ENCODE measurements at regions not wholly inside any gene's neighbourhood (a gene's known extent, or its start where the extent isn't known, plus 50 kb on each side); places are given as distances from the start of the nearest gene placed in this dataset.

- TF ChIP-seq, protein P1, sequence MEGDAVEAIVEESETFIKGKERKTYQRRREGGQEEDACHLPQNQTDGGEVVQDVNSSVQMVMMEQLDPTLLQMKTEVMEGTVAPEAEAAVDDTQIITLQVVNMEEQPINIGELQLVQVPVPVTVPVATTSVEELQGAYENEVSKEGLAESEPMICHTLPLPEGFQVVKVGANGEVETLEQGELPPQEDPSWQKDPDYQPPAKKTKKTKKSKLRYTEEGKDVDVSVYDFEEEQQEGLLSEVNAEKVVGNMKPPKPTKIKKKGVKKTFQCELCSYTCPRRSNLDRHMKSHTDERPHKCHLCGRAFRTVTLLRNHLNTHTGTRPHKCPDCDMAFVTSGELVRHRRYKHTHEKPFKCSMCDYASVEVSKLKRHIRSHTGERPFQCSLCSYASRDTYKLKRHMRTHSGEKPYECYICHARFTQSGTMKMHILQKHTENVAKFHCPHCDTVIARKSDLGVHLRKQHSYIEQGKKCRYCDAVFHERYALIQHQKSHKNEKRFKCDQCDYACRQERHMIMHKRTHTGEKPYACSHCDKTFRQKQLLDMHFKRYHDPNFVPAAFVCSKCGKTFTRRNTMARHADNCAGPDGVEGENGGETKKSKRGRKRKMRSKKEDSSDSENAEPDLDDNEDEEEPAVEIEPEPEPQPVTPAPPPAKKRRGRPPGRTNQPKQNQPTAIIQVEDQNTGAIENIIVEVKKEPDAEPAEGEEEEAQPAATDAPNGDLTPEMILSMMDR (IDR thresholded peaks at IDR 0.05) = no peak
- no peaks in the 10 kb centered on the region for H3K4me1 ChIP-seq (ENCODE audit: control insufficient read depth in 1 of 2, insufficient read depth in 1 of 2, low read depth in 1 of 2, low read length in 1 of 2)
- no peaks in the 10 kb centered on the region for H3K36me3 ChIP-seq
- H3K9me3 ChIP-seq = no peaks in the 10 kb centered on the region
- no peak overlapping the region for H3K27ac ChIP-seq
- no peak overlapping the region for H3K4me3 ChIP-seq (ENCODE audit: low read depth in 1 of 2, low read length in 1 of 2)
- no peaks in the 10 kb centered on the region for H3K27me3 ChIP-seq
Measured at GRCh38 chr4:67006791-67007190, 538.5 kb downstream of the CENPC start.

GRCh38 chr4:66991521-66991920 is 553.8 kb downstream of the CENPC start:
- H3K27ac ChIP-seq = no peak overlapping the region
- no peak overlapping the region for H3K4me3 ChIP-seq (ENCODE audit: low read depth in 1 of 2, low read length in 1 of 2)
- no peaks in the 10 kb centered on the region for H3K9me3 ChIP-seq
- no peaks in the 10 kb centered on the region for H3K4me1 ChIP-seq (ENCODE audit: control insufficient read depth in 1 of 2, insufficient read depth in 1 of 2, low read depth in 1 of 2, low read length in 1 of 2)
- H3K27me3 ChIP-seq = no peaks in the 10 kb centered on the region
- TF ChIP-seq, protein P1 (IDR thresholded peaks at IDR 0.05) = no peak
- H3K36me3 ChIP-seq = no peaks in the 10 kb centered on the region

DNA sequence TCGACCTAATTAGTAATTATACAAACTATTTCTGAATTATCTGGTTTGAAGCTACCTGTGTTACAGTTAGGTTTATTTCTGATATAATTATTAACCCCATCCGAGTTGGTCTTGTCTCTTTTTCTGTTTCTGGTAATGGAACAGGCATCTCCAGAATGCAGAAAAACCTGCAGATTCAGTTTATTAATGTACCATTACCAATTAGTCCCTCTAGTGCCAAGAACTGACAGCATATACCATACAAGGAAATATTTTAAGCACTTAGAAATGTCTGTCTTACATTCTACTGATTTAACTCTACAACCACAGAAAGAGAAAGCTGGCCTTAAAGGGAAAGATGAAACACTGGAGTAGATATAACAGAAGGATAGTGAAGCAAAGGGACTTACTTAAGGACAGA is 570.6 kb downstream of the CENPC start:
- Histone ChIP-seq H3K36me3 (no peaks in the 10 kb centered on the region), H3K4me1 (ENCODE audit: control insufficient read depth in 1 of 2, insufficient read depth in 1 of 2, low read depth in 1 of 2, low read length in 1 of 2) (no peaks in the 10 kb centered on the region), H3K4me3 (ENCODE audit: low read depth in 1 of 2, low read length in 1 of 2) (no peak overlapping the region), H3K27me3 (no peaks in the 10 kb centered on the region), H3K27ac (no peak overlapping the region), H3K9me3 (no peaks in the 10 kb centered on the region)
- TF ChIP-seq, protein P1 (IDR thresholded peaks at IDR 0.05) = no peak

GRCh38 chr4:66972087-66972486 is 573.2 kb downstream of the CENPC start:
- no peaks in the 10 kb centered on the region for H3K4me1 ChIP-seq (ENCODE audit: control insufficient read depth in 1 of 2, insufficient read depth in 1 of 2, low read depth in 1 of 2, low read length in 1 of 2)
- H3K27ac ChIP-seq = no peak overlapping the region
- H3K27me3 ChIP-seq = no peaks in the 10 kb centered on the region
- no peak overlapping the region for H3K4me3 ChIP-seq (ENCODE audit: low read depth in 1 of 2, low read length in 1 of 2)
- TF ChIP-seq, protein P1 (IDR thresholded peaks at IDR 0.05) = no peak
- H3K9me3 ChIP-seq = no peaks in the 10 kb centered on the region
- no peaks in the 10 kb centered on the region for H3K36me3 ChIP-seq

GRCh38 chr4:66964467-66964866 is 580.8 kb downstream of the CENPC start:
- Histone ChIP-seq H3K27ac (no peak overlapping the region), H3K27me3 (no peaks in the 10 kb centered on the region), H3K4me3 (ENCODE audit: low read depth in 1 of 2, low read length in 1 of 2) (no peak overlapping the region), H3K4me1 (ENCODE audit: control insufficient read depth in 1 of 2, insufficient read depth in 1 of 2, low read depth in 1 of 2, low read length in 1 of 2) (no peaks in the 10 kb centered on the region), H3K36me3 (no peaks in the 10 kb centered on the region), H3K9me3 (no peaks in the 10 kb centered on the region)
- TF ChIP-seq, protein P1 (IDR thresholded peaks at IDR 0.05) = no peak

GRCh38 chr4:66963084-66963483 is 582.2 kb downstream of the CENPC start:
- Histone ChIP-seq H3K36me3 (no peaks in the 10 kb centered on the region), H3K4me1 (ENCODE audit: control insufficient read depth in 1 of 2, insufficient read depth in 1 of 2, low read depth in 1 of 2, low read length in 1 of 2) (no peaks in the 10 kb centered on the region), H3K27ac (no peak overlapping the region), H3K27me3 (no peaks in the 10 kb centered on the region), H3K4me3 (ENCODE audit: low read depth in 1 of 2, low read length in 1 of 2) (no peak overlapping the region), H3K9me3 (no peaks in the 10 kb centered on the region)
- TF ChIP-seq, protein P1 (IDR thresholded peaks at IDR 0.05) = no peak
